HG02973 (cell line): ENCODE measurements at regions not wholly inside any gene's neighbourhood (a gene's known extent, or its start where the extent isn't known, plus 50 kb on each side); places are given as distances from the start of the nearest gene placed in this dataset.

Source experiments
- ATAC-seq: cut with Tn5 transposase; IDR thresholded peaks from one replicate; pipeline ENCODE4 v1.9.1; 2021; ENCODE audit warnings: moderate library complexity; ENCODE audit not compliant: unreplicated experiment

DNA sequence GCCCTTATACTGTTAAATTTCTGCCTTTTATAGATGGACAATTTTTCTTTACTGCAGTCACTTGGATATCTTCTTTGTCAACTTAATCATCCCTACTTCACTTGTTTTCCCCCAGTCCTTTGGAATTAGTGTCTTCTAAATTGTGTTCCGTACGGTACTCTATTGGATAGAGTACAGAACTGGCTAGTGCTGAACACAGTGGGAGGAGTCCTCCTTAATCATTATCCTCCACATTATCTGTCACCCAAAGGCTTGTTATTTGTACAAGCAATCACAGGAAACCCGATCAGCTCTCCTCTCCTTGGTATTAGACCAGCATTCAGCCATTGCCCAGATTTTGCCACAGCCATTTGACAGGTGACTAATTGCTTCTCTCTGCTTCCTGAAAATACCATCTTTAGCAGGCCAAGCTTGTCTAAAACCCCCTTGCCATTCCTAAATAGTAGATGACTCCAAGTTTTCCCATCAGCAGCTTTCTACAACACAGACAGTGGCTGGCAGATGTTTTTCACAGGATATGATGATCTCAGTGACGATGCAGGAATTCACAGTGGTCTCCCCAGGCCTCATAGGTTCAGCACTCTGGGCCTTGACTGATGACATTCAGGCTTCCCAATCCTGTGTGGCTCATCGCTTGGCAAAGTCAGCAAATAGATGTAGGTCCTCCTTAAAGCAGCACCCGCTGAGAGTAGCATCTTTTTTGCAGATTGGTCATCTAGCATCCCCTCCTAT lies 216.0 kb upstream of the RGS6 start:
- ATAC-seq, result no peak

DNA sequence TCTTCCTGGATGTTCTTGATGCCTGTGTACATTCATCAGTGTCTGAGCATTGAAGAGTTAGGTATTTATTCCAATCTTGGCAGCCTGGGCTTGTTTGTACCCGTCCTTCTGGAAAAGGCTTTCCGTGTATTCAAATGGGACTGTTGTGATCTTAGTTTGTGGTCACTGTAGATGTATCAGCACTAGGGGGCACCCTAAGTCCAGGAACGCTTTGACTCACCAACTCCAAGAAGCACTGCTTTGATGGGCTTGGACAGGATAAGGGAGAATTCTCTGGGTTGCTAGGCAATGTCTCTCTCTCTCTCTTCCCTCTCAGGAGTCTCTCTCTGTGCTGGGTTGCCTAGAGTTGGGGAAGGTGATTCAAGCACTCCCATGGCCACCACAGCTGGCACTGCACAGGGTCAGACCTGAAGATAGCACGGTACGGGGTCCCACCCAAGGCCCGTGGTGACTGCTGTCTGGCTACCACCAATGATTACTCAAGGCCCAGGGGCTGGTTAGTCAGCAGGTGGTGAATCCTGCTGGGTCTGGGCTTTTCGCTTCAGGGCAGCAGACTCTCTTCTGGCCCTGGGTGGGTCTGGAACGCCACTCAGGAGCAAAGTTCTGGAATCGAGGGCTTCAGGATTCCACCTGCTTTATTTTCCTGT lies 211.1 kb upstream of the RGS6 start:
- ATAC-seq, result no peak

DNA sequence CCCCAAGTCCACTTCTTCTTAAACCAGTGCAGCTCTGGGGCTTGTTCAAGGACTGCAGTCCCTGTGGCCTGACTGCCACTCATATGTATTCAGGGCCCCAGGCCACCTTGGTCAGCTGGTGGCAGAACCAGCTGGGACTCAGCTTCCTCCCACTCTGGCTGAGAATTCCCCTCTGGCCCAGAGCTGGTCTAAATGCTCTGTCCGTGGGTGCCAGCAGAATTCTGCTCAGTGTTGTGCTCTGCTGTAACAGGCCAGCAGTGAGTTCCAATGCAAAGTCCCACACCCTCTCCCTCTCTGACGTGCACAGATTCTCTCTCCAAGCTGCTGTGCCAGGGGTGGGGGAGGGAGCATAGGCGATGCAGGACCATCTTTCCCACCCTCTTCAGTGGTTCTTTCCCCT lies 210.4 kb upstream of the RGS6 start:
- no peak for ATAC-seq

DNA sequence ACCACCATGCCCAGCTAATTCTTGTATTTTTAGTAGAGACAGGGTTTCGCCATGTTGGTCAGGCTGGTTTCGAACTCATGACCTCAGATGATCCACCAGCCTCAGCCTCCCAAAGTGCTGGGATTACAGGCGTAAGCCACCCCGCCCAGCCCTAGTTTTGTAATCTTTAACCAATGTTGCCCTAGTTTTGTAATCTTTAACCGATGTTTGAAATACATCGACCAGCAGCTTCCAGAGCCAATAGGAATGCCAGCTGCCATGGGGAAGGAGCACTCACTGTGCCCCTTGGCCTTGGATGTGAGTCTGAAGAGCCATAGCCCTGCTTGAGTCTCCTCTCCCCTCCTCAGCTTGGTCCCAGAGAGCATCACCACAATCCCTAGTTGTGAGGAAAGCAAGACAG lies 209.3 kb upstream of the RGS6 start:
- ATAC-seq, result no peak

DNA sequence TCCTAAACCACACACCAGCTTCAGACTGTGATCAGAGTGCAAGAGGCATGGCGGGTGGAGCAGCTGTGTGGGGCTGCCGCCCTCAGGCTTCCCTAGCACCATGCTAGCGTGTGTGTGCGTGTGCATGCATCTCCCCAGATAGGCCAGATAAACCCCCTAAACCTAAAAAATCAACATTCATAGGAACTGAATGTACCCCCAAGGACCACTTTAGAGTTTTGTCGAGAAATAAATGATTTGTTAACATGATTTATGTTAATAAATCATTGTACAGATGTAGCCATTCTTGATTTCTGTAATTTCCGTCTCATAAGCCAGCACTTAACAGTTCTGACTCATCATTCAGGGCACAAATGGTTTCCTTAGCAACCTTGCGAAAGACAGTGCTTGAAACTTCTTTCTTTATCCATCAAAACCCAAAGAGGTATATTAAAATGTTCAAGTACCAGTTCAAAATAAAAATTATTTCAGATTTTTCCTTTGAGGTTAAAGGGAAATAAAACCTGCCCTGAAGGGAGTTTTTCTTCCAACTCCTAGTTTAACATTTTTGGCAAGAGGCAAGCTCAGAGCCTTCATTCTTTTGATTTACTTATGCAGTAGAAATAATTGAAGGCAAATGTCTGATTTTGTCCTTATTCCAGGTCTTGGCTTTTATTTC lies 206.2 kb upstream of the RGS6 start:
- ATAC-seq, result no peak

DNA sequence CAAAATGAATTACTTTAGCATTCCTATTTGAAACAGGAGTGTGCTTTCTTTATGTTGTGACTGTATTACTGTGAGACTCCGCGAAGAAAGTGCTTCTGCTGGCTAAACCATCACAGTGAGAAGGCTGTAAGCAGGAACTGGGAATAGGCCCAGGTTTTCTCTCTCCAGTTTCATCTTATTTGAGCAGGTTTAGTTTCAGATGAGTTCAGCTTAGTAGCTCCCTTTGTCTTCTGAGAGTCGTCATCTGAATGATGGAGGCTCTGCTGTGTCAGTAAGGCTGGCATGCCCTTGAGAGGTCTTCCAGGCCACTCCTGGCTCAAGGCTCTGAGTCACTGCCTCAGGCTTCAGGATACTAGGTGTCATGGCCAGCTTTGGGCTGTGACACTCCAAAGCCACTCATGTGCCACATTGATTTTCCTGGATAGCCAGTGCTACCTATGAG lies 205.6 kb upstream of the RGS6 start:
- ATAC-seq, result no peak

DNA sequence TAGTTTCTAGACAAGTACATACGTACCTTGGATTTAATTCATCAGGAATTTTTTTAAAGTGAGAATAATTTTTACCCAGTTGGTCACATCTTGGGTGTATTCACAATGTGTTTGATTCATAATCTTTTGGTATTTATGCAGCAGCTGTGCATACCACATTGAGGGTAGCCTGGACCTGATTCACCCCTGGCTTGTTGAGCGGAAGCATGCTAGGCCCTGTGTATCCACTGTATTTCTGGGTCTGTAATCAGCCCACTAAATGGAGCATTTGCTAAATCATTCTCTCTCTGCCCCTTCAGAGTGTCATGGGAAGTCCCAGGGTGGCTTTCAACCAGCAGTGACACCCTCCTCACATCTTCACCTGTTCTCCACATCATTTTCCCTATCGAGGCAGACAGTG lies 203.8 kb upstream of the RGS6 start:
- ATAC-seq, result no peak

DNA sequence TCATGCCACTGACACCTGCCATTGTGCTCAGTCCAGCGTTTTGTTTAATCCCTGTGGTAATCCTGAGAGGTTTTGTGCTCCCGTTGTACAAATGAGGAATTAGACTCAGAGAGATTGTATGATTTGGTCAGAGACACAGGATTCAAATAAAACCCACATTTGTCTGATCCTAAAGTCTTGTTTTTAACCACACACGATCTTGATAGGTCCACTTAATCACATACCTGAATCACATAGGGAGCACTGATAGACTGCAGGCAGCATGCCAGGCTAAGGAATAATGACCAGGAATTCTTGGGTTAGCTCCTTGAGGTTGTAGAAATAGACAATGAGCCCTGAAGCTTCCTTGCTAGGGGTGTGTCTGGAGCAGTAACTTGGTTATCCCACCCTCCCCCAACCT lies 202.6 kb upstream of the RGS6 start:
- no peak for ATAC-seq

DNA sequence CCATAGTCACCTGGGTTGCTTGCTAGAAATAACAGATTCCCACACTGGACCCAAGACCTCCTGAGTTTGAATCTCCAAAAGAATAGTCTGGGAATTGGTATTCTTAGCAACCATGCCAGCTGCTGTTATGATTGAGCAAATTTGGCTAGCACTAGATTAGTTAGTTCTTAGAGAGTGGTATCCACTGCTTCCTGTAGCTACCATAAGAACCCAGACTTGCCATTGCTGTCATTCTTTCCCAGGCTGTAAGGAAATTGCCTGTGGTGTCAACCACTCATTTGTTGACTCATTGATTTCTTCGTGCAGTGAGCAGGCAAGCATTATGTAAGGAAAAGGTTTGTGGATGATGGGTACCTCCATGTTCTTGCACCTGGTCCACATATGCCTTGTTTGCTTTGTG lies 201.8 kb upstream of the RGS6 start:
- ATAC-seq, result no peak

DNA sequence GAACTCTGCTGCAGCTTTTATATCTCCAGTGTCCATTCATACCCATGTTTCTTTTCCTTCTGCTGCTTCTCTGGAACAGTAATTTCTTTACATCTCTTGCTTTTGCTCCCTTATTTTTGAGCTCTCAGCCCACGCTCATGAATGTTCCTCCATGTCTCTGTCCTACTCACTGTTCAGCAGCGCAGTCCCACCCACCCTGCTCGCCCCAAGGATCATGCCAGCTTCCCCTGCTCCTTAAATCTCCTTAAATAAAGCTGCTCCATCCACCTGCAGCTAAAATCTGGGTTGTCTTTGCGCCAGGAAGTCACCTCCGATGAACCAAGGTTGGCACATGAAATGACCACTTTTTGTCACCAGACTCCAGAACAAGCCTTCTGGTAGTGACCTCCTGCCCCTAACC lies 201.1 kb upstream of the RGS6 start:
- no peak for ATAC-seq

DNA sequence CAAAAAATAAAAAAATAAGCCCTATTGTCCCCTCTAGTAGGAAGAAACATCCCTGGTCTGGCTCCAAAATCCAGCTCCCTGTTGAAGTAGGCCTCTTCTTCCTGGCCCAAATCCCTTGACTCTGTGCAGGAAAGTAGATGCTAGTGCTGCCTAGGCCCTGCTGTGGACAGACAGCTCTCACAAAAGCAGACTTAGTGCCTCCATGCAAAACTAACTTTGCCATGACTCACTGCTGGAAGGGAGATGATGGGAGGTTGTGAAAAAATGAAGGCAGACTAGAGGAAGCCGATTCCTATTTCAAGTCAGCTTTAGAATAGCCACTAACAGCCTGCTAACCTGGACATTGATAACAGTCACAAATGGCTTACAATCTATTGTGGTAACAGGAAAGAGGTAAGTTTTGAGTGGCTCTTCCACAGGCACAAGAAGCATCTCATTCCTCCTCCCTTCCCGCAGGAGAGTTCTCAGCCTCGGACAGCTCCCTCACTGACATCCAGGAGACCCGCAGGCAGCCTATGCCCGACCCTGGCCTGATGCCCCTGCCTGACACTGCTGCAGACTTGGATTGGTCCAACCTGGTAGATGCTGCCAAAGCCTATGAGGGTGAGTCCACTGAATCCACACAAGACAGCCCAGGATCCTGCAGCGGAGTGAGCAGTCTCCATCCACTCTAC lies 198.9 kb upstream of the RGS6 start:
- no peak for ATAC-seq

DNA sequence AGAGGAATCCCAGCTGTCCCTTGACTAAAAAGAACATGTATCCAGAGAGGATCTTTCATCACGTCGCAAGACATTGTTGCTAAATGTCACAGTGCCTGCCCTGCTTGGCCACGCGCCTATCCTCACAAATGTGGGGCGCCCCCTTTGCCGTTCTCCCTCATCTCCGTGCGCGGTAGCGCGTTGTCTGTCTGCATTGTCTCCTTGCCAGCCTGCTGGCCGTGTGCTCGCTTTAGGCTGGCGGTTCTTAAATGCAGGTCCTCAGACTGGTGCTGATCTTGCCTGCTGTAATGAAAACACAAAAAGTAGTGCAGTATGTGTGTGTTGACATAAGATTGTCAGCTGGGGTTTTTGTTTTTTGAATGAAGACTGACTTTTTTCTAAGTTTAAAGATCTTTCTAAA lies 198.2 kb upstream of the RGS6 start:
- ATAC-seq, result no peak

DNA sequence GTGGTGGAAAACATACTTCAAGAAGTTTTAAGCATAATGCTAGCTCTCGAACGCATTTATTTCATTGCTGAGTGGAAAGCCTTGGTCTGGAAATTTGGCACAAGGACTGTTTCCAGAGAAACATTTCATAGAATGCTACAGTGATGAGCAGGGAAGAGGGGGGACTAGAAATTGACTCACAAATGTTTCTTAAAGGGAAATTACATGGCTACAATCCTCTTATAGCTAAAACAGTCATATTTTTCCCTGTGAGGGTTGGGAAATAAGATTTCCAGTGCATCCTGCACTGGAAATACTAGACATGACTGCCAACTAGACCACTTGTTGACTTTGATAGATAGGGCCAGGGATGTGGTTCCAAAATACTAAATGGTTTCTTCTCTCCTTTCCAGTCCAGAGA lies 197.3 kb upstream of the RGS6 start:
- no peak for ATAC-seq

DNA sequence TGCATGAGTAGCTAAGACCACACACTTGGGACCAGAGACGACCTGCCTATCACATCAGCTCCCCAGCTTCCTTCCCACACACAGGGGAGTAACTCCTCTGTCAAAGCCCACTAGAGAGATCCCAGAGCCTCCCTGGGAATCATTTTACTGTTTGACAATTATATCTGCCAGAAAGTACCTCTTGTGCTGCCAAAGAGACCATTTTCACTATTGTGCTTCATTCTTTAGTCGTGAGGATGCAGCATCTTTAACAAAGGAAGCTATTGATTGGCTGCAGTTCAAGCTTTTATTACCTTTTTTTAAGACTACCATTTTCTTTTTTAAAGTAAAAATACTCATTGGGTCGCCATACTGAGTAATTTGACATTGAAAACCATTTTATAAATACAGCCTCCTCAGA lies 194.5 kb upstream of the RGS6 start:
- ATAC-seq, result no peak

DNA sequence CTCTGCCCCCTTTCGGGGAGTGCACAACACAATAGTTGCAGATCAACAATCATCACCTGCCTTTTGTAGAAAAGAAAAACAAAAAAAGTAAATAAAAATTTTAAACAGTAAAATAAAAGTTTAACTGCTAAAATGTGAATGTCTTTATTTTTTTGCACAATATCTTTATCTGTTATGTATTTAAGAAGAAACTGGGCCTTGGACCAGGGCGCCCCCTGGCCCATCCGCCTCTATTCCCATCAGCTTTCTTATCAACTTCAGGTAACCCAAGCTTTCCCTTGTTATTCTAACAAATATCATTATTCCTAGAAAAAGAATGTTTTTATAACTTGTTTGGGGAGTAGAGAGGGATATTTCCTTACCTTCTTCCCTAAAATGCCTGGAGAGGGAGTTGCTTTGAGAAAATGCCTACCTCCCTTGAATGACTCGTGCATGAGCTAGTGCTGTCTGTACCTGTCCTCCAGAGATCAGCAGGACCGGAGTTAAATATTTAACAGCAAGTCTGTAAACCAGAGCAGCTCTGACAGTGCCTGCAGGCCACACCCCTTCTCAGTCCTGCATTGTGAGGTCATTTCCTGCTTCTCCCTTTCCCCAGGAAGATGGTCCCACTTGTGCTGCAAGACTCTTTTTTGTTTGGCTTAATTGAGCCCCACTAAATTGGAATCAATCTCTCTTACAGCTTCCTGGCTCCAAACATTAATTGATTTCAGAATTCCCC lies 192.8 kb upstream of the RGS6 start:
- ATAC-seq, result no peak

DNA sequence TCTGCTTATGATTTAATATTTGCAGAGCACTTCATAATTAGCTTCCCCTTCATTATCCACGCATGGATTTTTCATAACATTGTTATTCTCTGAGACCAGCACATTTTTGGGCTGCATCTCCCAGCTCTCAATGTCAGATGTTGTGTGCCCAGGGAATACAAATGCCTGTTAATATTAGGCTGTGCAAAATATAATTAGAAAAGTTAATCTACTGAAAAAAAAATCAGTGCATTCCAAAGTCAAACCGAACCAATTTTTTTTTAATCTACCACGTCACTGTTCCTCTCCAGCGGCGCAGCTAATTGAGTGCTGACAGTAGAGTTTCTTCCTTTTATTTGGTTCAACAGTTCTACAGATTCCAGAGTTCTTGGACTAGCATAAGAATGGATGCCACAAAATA lies 191.0 kb upstream of the RGS6 start:
- no peak for ATAC-seq

DNA sequence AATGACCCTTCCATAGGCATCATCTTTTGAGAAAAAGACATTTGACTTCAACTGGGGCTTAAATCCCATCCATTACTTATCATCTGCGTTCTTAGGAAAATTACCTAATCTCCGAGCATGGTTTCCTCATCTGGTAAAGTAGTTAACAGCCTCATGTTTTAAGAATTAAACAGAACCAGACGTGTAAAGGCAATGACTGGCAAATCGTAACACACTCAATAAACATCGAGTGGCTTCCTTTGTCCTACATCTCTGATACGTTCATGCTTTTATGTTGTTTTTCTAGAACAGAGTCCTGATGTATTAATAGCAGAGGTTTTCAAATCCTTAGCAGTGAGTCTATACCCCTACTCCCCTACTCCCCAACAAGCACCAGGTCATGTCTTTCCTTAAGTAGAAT lies 189.7 kb upstream of the RGS6 start:
- no peak for ATAC-seq

DNA sequence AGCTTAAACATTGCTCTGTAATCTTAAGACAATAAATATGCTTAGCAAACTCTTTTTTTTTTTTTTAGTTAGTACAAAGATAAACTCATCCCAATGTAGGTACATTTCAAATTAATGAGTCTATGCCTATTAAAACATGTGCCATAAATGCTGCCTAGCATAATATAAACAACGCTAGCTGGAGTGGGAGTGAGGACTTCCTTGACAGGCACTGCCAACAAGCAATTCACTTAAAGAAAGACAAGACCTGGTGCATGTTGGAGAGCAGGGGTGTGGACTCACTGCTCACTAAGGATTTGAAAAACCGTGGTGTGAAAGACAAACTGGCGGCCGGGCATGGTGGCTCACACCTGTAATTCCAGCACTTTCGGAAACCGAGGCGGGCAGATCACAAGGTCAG lies 187.2 kb upstream of the RGS6 start:
- no peak for ATAC-seq

DNA sequence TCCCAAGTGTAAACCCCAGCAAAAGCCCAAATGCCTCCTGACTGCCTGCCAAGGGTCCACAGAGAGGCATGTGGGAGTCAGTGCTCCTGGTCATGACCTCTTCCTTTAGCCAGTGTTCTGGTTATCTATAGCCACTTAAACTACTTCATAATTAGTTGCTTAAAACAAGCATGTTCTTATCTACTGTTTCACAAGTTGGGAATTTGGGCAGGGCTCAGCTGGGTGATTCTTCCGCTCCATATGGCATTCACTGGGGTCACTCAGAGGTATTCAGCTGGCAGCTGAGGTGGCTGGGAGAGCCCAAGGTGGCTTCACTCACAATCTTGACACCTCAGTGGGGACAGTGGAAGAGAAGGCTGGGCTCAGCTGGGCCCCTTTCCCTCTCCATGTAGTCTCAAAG lies 184.0 kb upstream of the RGS6 start:
- no peak for ATAC-seq

DNA sequence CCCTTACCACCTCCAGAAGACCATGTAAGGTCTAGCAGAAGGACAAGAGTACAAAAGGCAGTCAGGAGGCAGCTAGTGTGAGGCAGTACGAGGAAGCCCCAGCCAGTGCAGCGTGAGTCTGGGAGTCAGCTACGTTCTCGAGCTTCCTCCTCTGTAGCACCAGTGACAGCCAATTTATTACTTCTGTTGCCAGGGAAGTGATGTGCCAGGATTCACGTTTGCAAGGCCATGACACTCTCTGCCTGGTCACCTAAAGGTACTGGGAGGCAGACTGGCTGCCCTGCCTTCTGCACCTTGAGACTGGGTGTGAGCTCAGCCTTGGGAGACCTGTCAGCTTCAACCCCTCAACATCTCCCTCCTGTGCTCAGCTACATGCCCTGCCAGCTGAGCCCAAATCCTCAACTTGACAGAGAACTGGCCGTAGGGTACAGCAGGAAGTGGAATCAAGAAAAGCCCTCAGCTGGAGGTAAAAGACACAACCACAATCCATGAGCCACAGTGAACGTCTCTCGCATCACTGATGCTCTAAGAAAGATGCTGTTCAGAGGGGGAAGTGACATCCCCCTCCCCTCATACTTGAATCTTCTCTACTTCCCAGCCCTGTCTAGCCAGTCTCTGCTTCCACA lies 182.5 kb upstream of the RGS6 start:
- ATAC-seq, result no peak

DNA sequence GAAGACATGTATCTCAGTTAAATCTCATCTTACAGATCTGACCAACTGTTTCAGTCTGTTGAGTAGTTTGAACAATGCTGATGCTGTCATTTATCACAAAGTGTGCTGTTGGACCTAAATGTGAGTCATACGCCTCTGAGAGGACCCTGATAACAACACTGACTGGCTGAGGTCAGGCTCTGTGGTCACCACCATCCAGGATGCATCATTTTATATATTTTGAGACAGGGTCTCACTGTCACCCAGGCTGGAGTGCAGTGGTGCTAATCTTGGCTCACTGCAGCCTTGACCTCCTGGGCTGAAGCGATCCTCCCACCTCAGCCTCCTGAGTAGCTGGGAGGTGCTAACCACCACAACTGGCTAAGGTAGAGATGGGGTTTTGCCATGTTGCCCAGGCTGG lies 181.0 kb upstream of the RGS6 start:
- ATAC-seq, result no peak
